AG10803 (cell line): ENCODE measurements at regions not wholly inside any gene's neighbourhood (a gene's known extent, or its start where the extent isn't known, plus 50 kb on each side); places are given as distances from the start of the nearest gene placed in this dataset.

Source experiments
- DNase-seq: peaks from one replicate; pipeline ENCODE4 v3.0.0; 2010; ENCODE audit warnings: low read depth
- H3K4me3 ChIP-seq: 2 replicates; pipeline ENCODE4 v1.5.1; 2011; ENCODE audit warnings: mild to moderate bottlenecking, low read length, control low read depth
- CTCF ChIP-seq: conservative IDR thresholded peaks from 2 replicates; pipeline ENCODE4 v1.5.1; 2011; ENCODE audit warnings: mild to moderate bottlenecking, low read length, control low read depth, inconsistent platforms

- no peak for DNase-seq
- no peak for TF ChIP-seq CTCF
- H3K4me3 ChIP-seq, result no peak overlapping the region
These were observed 247.1 kb upstream of the SHH start for GRCh38 chr7:156059369-156059768.

- no peak overlapping the region for H3K4me3 ChIP-seq
- TF ChIP-seq CTCF, result no peak
- no peak for DNase-seq
These were observed 246.0 kb upstream of the SHH start for GRCh38 chr7:156058248-156058647.

- DNase-seq, result no peak
- no peak for TF ChIP-seq CTCF
- no peak overlapping the region for H3K4me3 ChIP-seq
These were observed 244.3 kb upstream of the SHH start for GRCh38 chr7:156056534-156056933.

GRCh38 chr7:156055206-156055822 is 243.1 kb upstream of the SHH start:
- no peak overlapping the region for H3K4me3 ChIP-seq
- TF ChIP-seq CTCF, result no peak
- no peak for DNase-seq

GRCh38 chr7:156051884-156052283 is 239.6 kb upstream of the SHH start:
- no peak overlapping the region for H3K4me3 ChIP-seq
- no peak for DNase-seq
- TF ChIP-seq CTCF, result no peak

GRCh38 chr7:156050636-156051569 is 238.6 kb upstream of the SHH start:
- DNase-seq, result no peak
- no peak for TF ChIP-seq CTCF
- H3K4me3 ChIP-seq, result no peak overlapping the region

GRCh38 chr7:156049366-156049765 is 237.1 kb upstream of the SHH start:
- no peak overlapping the region for H3K4me3 ChIP-seq
- no peak for DNase-seq
- TF ChIP-seq CTCF, result no peak
